CD14-positive monocyte (primary cell): ENCODE measurements at regions not wholly inside any gene's neighbourhood (a gene's known extent, or its start where the extent isn't known, plus 50 kb on each side); places are given as distances from the start of the nearest gene placed in this dataset.

Experiments used
- DNase-seq, 3 donors: peaks; one replicate each; pipeline ENCODE4 v3.0.0-alpha.2; 2011 to 2022
- H2AFZ ChIP-seq: 2 replicates; pipeline ENCODE4 v1.6.0; 2012; ENCODE audit warnings: mild to moderate bottlenecking, low read depth, low read length, inconsistent platforms; ENCODE audit not compliant: insufficient read depth, poor library complexity, severe bottlenecking
- H3K27ac ChIP-seq, 2 donors: 1 replicate in 1 of 2; 2 replicates in 1 of 2; pipeline ENCODE4 v1.5.1; 2012 to 2013; ENCODE audit warnings: low read length in 2 of 2, control low read depth in 1 of 2, inconsistent platforms in 1 of 2, low read depth in 1 of 2, mild to moderate bottlenecking in 1 of 2
- H3K27me3 ChIP-seq, 2 donors: one replicate each; pipeline versions ENCODE4 v1.6.0 to v1.6.1; 2011 to 2013; ENCODE audit warnings: low read length in 2 of 2; ENCODE audit not compliant: control insufficient read depth in 2 of 2, insufficient read depth in 2 of 2
- H3K36me3 ChIP-seq, 2 donors: replicated peaks in 1 of 2; 1 replicate in 1 of 2; 2 replicates in 1 of 2; pipeline versions ENCODE4 v1.5.1 to v1.6.1; 2012 to 2013; ENCODE audit warnings: low read length in 2 of 2, control low read depth in 1 of 2, inconsistent platforms in 1 of 2, mild to moderate bottlenecking in 1 of 2; ENCODE audit not compliant: insufficient read depth in 2 of 2, control insufficient read depth in 1 of 2
- H3K4me1 ChIP-seq, 2 donors: 1 replicate in 1 of 2; 2 replicates in 1 of 2; pipeline versions ENCODE4 v1.5.1 to v1.6.1; 2012 to 2013; ENCODE audit warnings: low read length in 2 of 2, control low read depth in 1 of 2, inconsistent platforms in 1 of 2, mild to moderate bottlenecking in 1 of 2, moderate library complexity in 1 of 2; ENCODE audit not compliant: insufficient read depth in 2 of 2, control insufficient read depth in 1 of 2
- H3K4me2 ChIP-seq: replicated peaks from 2 replicates; pipeline ENCODE3; 2012; ENCODE audit warnings: low read length, moderate library complexity, mild to moderate bottlenecking; ENCODE audit not compliant: poor library complexity, severe bottlenecking; ENCODE audit errors: extremely low read depth
- H3K4me3 ChIP-seq, 3 experiments: fragments of 200-600 bp in 1 of 3; sonication (generic) in 1 of 3; replicated peaks in 1 of 3; 1 replicate in 2 of 3; 2 replicates in 1 of 3; pipeline ENCODE4 v1.5.1; 2011 to 2013; ENCODE audit warnings: low read length in 3 of 3, mild to moderate bottlenecking in 3 of 3, control low read depth in 2 of 3, low read depth in 2 of 3, inconsistent platforms in 1 of 3, moderate library complexity in 1 of 3
- H3K79me2 ChIP-seq: 2 replicates; pipeline ENCODE4 v1.6.0; 2012; ENCODE audit warnings: mild to moderate bottlenecking, control low read depth, inconsistent platforms, low read length, moderate library complexity; ENCODE audit not compliant: insufficient read depth
- H3K9ac ChIP-seq: 2 replicates; pipeline ENCODE4 v1.6.0; 2017; ENCODE audit warnings: low read length, mild to moderate bottlenecking; ENCODE audit not compliant: insufficient read depth, poor library complexity, severe bottlenecking
- H3K9me3 ChIP-seq, 2 donors: replicated peaks in 1 of 2; 1 replicate in 1 of 2; 2 replicates in 1 of 2; pipeline versions ENCODE4 v1.5.1 to v1.6.1; 2012 to 2013; ENCODE audit warnings: low read length in 2 of 2, control low read depth in 1 of 2; ENCODE audit not compliant: control insufficient read depth in 1 of 2, insufficient read depth in 1 of 2
- H4K20me1 ChIP-seq: 2 replicates; pipeline ENCODE4 v1.6.0; 2012; ENCODE audit warnings: mild to moderate bottlenecking, low read length, control low read depth, moderate library complexity; ENCODE audit not compliant: insufficient read depth
- H3K27ac Mint-ChIP-seq, 7 donors: one replicate each; pipeline ENCODE4 v1.8.0; 2020; ENCODE audit warnings: mild to moderate bottlenecking in 7 of 7, mixed read lengths in 7 of 7, moderate library complexity in 6 of 7, inconsistent platforms in 2 of 7
- H3K27me3 Mint-ChIP-seq, 3 donors: one replicate each; pipeline ENCODE4 v1.8.0; 2021 to 2022; ENCODE audit warnings: low read depth in 3 of 3, mild to moderate bottlenecking in 3 of 3, mixed read lengths in 3 of 3, moderate library complexity in 3 of 3, inconsistent platforms in 1 of 3
- H3K36me3 Mint-ChIP-seq, 2 donors: one replicate each; pipeline ENCODE4 v1.8.0; 2020; ENCODE audit warnings: mixed read lengths in 2 of 2, inconsistent platforms in 1 of 2, mild to moderate bottlenecking in 1 of 2
- H3K4me1 Mint-ChIP-seq: one replicate; pipeline ENCODE4 v1.8.0; 2020; ENCODE audit warnings: mild to moderate bottlenecking, mixed read lengths
- H3K4me3 Mint-ChIP-seq, 2 donors: one replicate each; pipeline ENCODE4 v1.8.0; 2020; ENCODE audit warnings: mild to moderate bottlenecking in 2 of 2, mixed read lengths in 2 of 2, moderate library complexity in 1 of 2
- H3K9me3 Mint-ChIP-seq, 7 donors: one replicate each; pipeline ENCODE4 v1.8.0; 2020 to 2022; ENCODE audit warnings: mixed read lengths in 7 of 7, mild to moderate bottlenecking in 6 of 7, moderate library complexity in 6 of 7, inconsistent platforms in 2 of 7
- CTCF ChIP-seq: fragments of 200-600 bp; IDR thresholded peaks from one replicate; pipeline ENCODE4 v1.8.0; 2022; ENCODE audit warnings: antibody characterized with exemption, mild to moderate bottlenecking
- WGBS: methylation state at CpG from one replicate; pipeline ENCODE4 v1.1.5; 2013; ENCODE audit warnings: missing lambda C conversion rate; ENCODE audit not compliant: insufficient coverage; 5-methylcytosine and 5-hydroxymethylcytosine counted together
- intact Hi-C, 2 donors: fragments of 100-400 bp; cut with micrococcal nuclease; formaldehyde crosslinking; loops; one replicate each; pipeline versions ENCODE4 v1.15.0 to v1.15.1; 2023

- Histone ChIP-seq H2AFZ (no peak overlapping the region), H3K4me3 (no peak overlapping the region), H3K9me3 (no peaks in the 10 kb centered on the region), H4K20me1 (no peaks in the 10 kb centered on the region), H3K27ac (no peak overlapping the region), H3K4me2 (no peak overlapping the region), H3K36me3 (no peaks in the 10 kb centered on the region), H3K9ac (no peak overlapping the region), H3K27me3 (no peaks in the 10 kb centered on the region), H3K79me2 (no peaks in the 10 kb centered on the region), H3K4me1 (no peaks in the 10 kb centered on the region)
- no CpG with 5 or more reads among the region's 3 CpGs for WGBS
- Mint-ChIP-seq H3K4me3 (no peak overlapping the region), H3K4me1 (no peaks in the 10 kb centered on the region), H3K27me3 (no peaks in the 10 kb centered on the region), H3K9me3 (peaks cover 0 to 3% (median 0%) of the 10 kb centered on the region in 7 donors), H3K27ac (no peak overlapping the region), H3K36me3 (no peaks in the 10 kb centered on the region)
- intact Hi-C loops, result no loop called here
- no peak for DNase-seq
- TF ChIP-seq CTCF, result no peak
Observed at GRCh38 chr4:157837071-157837703, 335.6 kb downstream of the GASK1B start.

GRCh38 chr4:157832596-157832995 lies 340.2 kb downstream of the GASK1B start:
- DNase-seq, result no peak
- H4K20me1 ChIP-seq, result no peaks in the 10 kb centered on the region
- no peaks in the 10 kb centered on the region for H3K9me3 ChIP-seq
- no peaks in the 10 kb centered on the region for H3K36me3 ChIP-seq
- TF ChIP-seq CTCF, result no peak
- no peak overlapping the region for H3K27ac ChIP-seq
- Mint-ChIP-seq H3K27ac (no peak overlapping the region), H3K36me3 (no peaks in the 10 kb centered on the region), H3K9me3 (peaks cover 0 to 4% (median 2%) of the 10 kb centered on the region in 7 donors), H3K27me3 (no peaks in the 10 kb centered on the region), H3K4me3 (no peak overlapping the region), H3K4me1 (no peaks in the 10 kb centered on the region)
- WGBS, result no CpG with 5 or more reads among the region's 1 CpG
- H3K9ac ChIP-seq, result no peak overlapping the region
- H3K4me3 ChIP-seq, result no peak overlapping the region
- no peak overlapping the region for H2AFZ ChIP-seq
- no peaks in the 10 kb centered on the region for H3K27me3 ChIP-seq
- no peaks in the 10 kb centered on the region for H3K79me2 ChIP-seq
- intact Hi-C loops, result no loop called here
- H3K4me1 ChIP-seq, result no peaks in the 10 kb centered on the region
- H3K4me2 ChIP-seq, result no peak overlapping the region
